T-cell (primary cell): ENCODE measurements at regions not wholly inside any gene's neighbourhood (a gene's known extent, or its start where the extent isn't known, plus 50 kb on each side); places are given as distances from the start of the nearest gene placed in this dataset.

Source experiments
- ATAC-seq, 4 experiments: fragments of 200-7000 bp in 3 of 4; fragments of 150-1000 bp in 1 of 4; cut with Tn5 transposase; replicated peaks in 1 of 4; 1 replicate in 3 of 4; 2 replicates in 1 of 4; pipeline ENCODE4 v1.10.0; 2021; ENCODE audit warnings: moderate library complexity in 3 of 4, mild to moderate bottlenecking in 2 of 4, moderate number of reproducible peaks in 1 of 4
- CTCF ChIA-PET, 2 donors: fragments of 300-600 bp; sonication (Branson Sonifier 250); formaldehyde crosslinking; loops; one replicate each; lab custom pipeline; 2022; ENCODE audit warnings: antibody characterized with exemption in 2 of 2; lab: Charles Lee
- POLR2A ChIA-PET, 2 donors: fragments of 300-600 bp; sonication (Branson Sonifier 250); formaldehyde crosslinking; loops; one replicate each; lab custom pipeline; 2022; ENCODE audit warnings: antibody characterized with exemption in 2 of 2; lab: Charles Lee
- DNase-seq, 35 experiments: peaks; one replicate each; pipeline versions ENCODE4 v3.0.0 to v3.0.0-alpha.2; 2013 to 2023
- H3K27ac ChIP-seq: one replicate; pipeline ENCODE4 v1.5.1; 2013; ENCODE audit warnings: low read length
- H3K27me3 ChIP-seq, 2 experiments: replicated peaks in 1 of 2; 1 replicate in 1 of 2; 2 replicates in 1 of 2; pipeline versions ENCODE4 v1.6.1 to v1.7.0; 2013; ENCODE audit warnings: low read length in 1 of 2, mixed read lengths in 1 of 2; ENCODE audit not compliant: control insufficient read depth in 2 of 2, insufficient read depth in 2 of 2; ENCODE audit errors: extremely low read depth in 1 of 2
- H3K36me3 ChIP-seq, 2 donors: 1 replicate in 1 of 2; 2 replicates in 1 of 2; pipeline versions ENCODE4 v1.6.1 to v1.7.0; 2013; ENCODE audit warnings: low read length in 1 of 2; ENCODE audit not compliant: control insufficient read depth in 2 of 2, insufficient read depth in 1 of 2; ENCODE audit errors: extremely low read depth in 1 of 2
- H3K4me1 ChIP-seq, 2 experiments: 1 replicate in 1 of 2; 2 replicates in 1 of 2; pipeline versions ENCODE4 v1.6.1 to v1.7.0; 2013; ENCODE audit warnings: low read length in 2 of 2, mixed read lengths in 1 of 2; ENCODE audit not compliant: insufficient read depth in 2 of 2, control insufficient read depth in 1 of 2; ENCODE audit errors: extremely low read depth in 1 of 2
- H3K4me3 ChIP-seq, 2 donors: 1 replicate in 1 of 2; 2 replicates in 1 of 2; pipeline versions ENCODE4 v1.5.1 to v1.7.0; 2013; ENCODE audit warnings: mild to moderate bottlenecking in 2 of 2, low read length in 1 of 2, moderate library complexity in 1 of 2; ENCODE audit not compliant: control insufficient read depth in 1 of 2; ENCODE audit errors: extremely low read depth in 1 of 2
- H3K9me3 ChIP-seq: 2 replicates; pipeline ENCODE4 v1.7.0; 2013
- H3K27ac Mint-ChIP-seq, 2 donors: one replicate each; pipeline ENCODE4 v1.8.0; 2020 to 2021; ENCODE audit warnings: mild to moderate bottlenecking in 2 of 2, mixed read lengths in 2 of 2
- H3K27me3 Mint-ChIP-seq, 2 donors: one replicate each; pipeline ENCODE4 v1.8.0; 2021 to 2022; ENCODE audit warnings: mixed read lengths in 2 of 2
- H3K36me3 Mint-ChIP-seq: one replicate; pipeline ENCODE4 v1.8.0; 2021; ENCODE audit warnings: mixed read lengths
- H3K4me1 Mint-ChIP-seq, 3 donors: one replicate each; pipeline ENCODE4 v1.8.0; 2020 to 2022; ENCODE audit warnings: mixed read lengths in 3 of 3, mild to moderate bottlenecking in 1 of 3
- H3K4me3 Mint-ChIP-seq, 3 donors: one replicate each; pipeline ENCODE4 v1.8.0; 2020 to 2022; ENCODE audit warnings: mild to moderate bottlenecking in 3 of 3, mixed read lengths in 3 of 3, moderate library complexity in 3 of 3
- H3K9me3 Mint-ChIP-seq, 3 donors: one replicate each; pipeline ENCODE4 v1.8.0; 2020 to 2022; ENCODE audit warnings: mixed read lengths in 3 of 3
- WGBS: methylation state at CpG from one replicate; pipeline ENCODE4 v1.1.5; 2013; ENCODE audit warnings: missing lambda C conversion rate; ENCODE audit not compliant: insufficient coverage; 5-methylcytosine and 5-hydroxymethylcytosine counted together

GRCh38 chr6:3627501-3627900, 124.0 kb downstream of the PXDC1 start:
- peaks cover 14 to 16% of the 10 kb centered on the region in 2 experiments for H3K4me1 ChIP-seq
- Mint-ChIP-seq H3K4me1 (peaks cover 5 to 24% (median 22%) of the 10 kb centered on the region in 3 donors), H3K27me3 (peaks cover 22 to 32% of the 10 kb centered on the region in 2 donors), H3K36me3 (no peaks in the 10 kb centered on the region), H3K27ac (no peak overlapping the region), H3K4me3 (no peak overlapping the region), H3K9me3 (no peaks in the 10 kb centered on the region)
- ATAC-seq (no peak), DNase-seq (no peak)
- ChIA-PET POLR2A (no interaction called here), CTCF (no interaction called here)
- H3K9me3 ChIP-seq, result no peaks in the 10 kb centered on the region
- WGBS, result 84% methylated on average over 7 of the region's 9 CpGs
- peaks cover 0 to 49% of the 10 kb centered on the region in 2 experiments for H3K27me3 ChIP-seq
- no peak overlapping the region for H3K4me3 ChIP-seq
- no peaks in the 10 kb centered on the region for H3K36me3 ChIP-seq
- no peak overlapping the region for H3K27ac ChIP-seq

GRCh38 chr6:3625980-3626563, 125.4 kb downstream of the PXDC1 start:
- Mint-ChIP-seq H3K36me3 (no peaks in the 10 kb centered on the region), H3K4me3 (no peak overlapping the region), H3K27me3 (peaks cover 25 to 34% of the 10 kb centered on the region in 2 donors), H3K27ac (no peak overlapping the region), H3K4me1 (peaks cover 5 to 24% (median 22%) of the 10 kb centered on the region in 3 donors), H3K9me3 (no peaks in the 10 kb centered on the region)
- H3K4me1 ChIP-seq, result peaks cover 14 to 16% of the 10 kb centered on the region in 2 experiments
- DNase-seq (no peak), ATAC-seq (no peak)
- no peak overlapping the region for H3K27ac ChIP-seq
- H3K4me3 ChIP-seq, result no peak overlapping the region
- POLR2A ChIA-PET, result no interaction called here
- H3K27me3 ChIP-seq, result peaks cover 0 to 49% of the 10 kb centered on the region in 2 experiments
- no peaks in the 10 kb centered on the region for H3K36me3 ChIP-seq
- 91% methylated on average over 9 of the region's 14 CpGs for WGBS
- CTCF ChIA-PET, result no interaction called here
- no peaks in the 10 kb centered on the region for H3K9me3 ChIP-seq

GRCh38 chr6:3625149-3625979, 126.1 kb downstream of the PXDC1 start:
- no peaks in the 10 kb centered on the region for H3K9me3 Mint-ChIP-seq
- H3K36me3 Mint-ChIP-seq, result no peaks in the 10 kb centered on the region
- Histone ChIP-seq H3K4me1 (peaks cover 14 to 16% of the 10 kb centered on the region in 2 experiments), H3K9me3 (no peaks in the 10 kb centered on the region), H3K27me3 (peaks cover 0 to 46% of the 10 kb centered on the region in 2 experiments), H3K27ac (no peak overlapping the region), H3K4me3 (no peak overlapping the region), H3K36me3 (no peaks in the 10 kb centered on the region)
- ATAC-seq, result no peak
- no peak overlapping the region for H3K4me3 Mint-ChIP-seq
- H3K27ac Mint-ChIP-seq, result no peak overlapping the region
- peaks cover 24 to 34% of the 10 kb centered on the region in 2 donors for H3K27me3 Mint-ChIP-seq
- ChIA-PET POLR2A (no interaction called here), CTCF (no interaction called here)
- peaks cover 5 to 24% (median 22%) of the 10 kb centered on the region in 3 donors for H3K4me1 Mint-ChIP-seq
- 72% methylated on average over 7 of the region's 16 CpGs for WGBS
- no peak for DNase-seq

- Mint-ChIP-seq H3K27me3 (peaks cover 24 to 34% of the 10 kb centered on the region in 2 donors), H3K36me3 (no peaks in the 10 kb centered on the region), H3K27ac (no peak overlapping the region), H3K4me1 (peaks cover 5 to 24% (median 22%) of the 10 kb centered on the region in 3 donors), H3K9me3 (no peaks in the 10 kb centered on the region), H3K4me3 (peak overlapping the region in 1 of 3 donors; percentile 64)
- Histone ChIP-seq H3K4me1 (peaks cover 14 to 16% of the 10 kb centered on the region in 2 experiments), H3K27ac (no peak overlapping the region), H3K4me3 (peak overlapping the region in 1 of 2 donors; percentile 26), H3K9me3 (no peaks in the 10 kb centered on the region), H3K27me3 (peaks cover 0 to 44% of the 10 kb centered on the region in 2 experiments), H3K36me3 (no peaks in the 10 kb centered on the region)
- WGBS, result 80% methylated on average over 12 of the region's 14 CpGs
- DNase-seq, result no peak
- no peak for ATAC-seq
- CTCF ChIA-PET, result no interaction called here
- POLR2A ChIA-PET, result no interaction called here
Measured at GRCh38 chr6:3624250-3625136, 127.0 kb downstream of the PXDC1 start.

GRCh38 chr6:3623451-3624249, 127.9 kb downstream of the PXDC1 start:
- Mint-ChIP-seq H3K36me3 (no peaks in the 10 kb centered on the region), H3K27me3 (peaks cover 24 to 33% of the 10 kb centered on the region in 2 donors), H3K27ac (no peak overlapping the region), H3K4me1 (peaks cover 5 to 20% (median 20%) of the 10 kb centered on the region in 3 donors), H3K9me3 (no peaks in the 10 kb centered on the region), H3K4me3 (peak overlapping the region; percentile 21 to 64 (median 55))
- DNase-seq (peak in 20 of 35 experiments; percentile 2 to 53 (median 22)), ATAC-seq (peak in 3 of 4 experiments; percentile 55 to 94 (median 64))
- WGBS, result 30% methylated on average over 23 of the region's 28 CpGs
- Histone ChIP-seq H3K4me3 (peak overlapping the region in 1 of 2 donors; percentile 26), H3K27me3 (peaks cover 0 to 41% of the 10 kb centered on the region in 2 experiments), H3K36me3 (no peaks in the 10 kb centered on the region), H3K27ac (no peak overlapping the region), H3K4me1 (peaks cover 10 to 11% of the 10 kb centered on the region in 2 experiments), H3K9me3 (no peaks in the 10 kb centered on the region)
- CTCF ChIA-PET, result no interaction called here
- POLR2A ChIA-PET, result no interaction called here
